Erythroblast (primary cell): ENCODE measurements at regions not wholly inside any gene's neighbourhood (a gene's known extent, or its start where the extent isn't known, plus 50 kb on each side); places are given as distances from the start of the nearest gene placed in this dataset.

Source experiments
- GATA1 ChIP-seq: IDR thresholded peaks from 2 replicates; pipeline ENCODE4 v1.6.1; 2011; ENCODE audit warnings: low read depth, mild to moderate bottlenecking, control low read depth, low read length, moderate library complexity
- POLR2A ChIP-seq: IDR thresholded peaks from 2 replicates; pipeline ENCODE4 v1.6.1; 2011; ENCODE audit warnings: mild to moderate bottlenecking, low read length

DNA sequence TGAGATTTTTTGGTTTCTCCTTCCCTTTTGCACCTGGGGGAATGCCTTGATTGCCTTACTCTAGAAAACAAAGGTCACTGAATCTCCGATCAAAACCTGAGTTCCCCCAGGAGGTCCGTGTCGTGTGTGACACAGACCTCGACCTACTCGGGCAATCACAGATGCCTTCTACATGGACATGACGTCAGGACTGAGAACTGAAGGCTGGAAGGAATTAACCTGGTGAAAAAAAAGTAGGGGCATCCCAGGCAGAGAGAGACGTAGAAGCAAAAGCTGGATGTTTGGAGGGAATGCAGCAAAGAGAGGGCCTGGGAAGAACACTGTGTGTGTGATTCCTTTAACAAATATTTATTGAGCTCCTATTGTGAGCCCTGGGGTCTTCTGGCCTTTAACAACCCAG lies 178.0 kb downstream of the PRDM2 start:
- no peak for TF ChIP-seq POLR2A
- TF ChIP-seq GATA1 = no peak
